ENCODE measurements at regions not wholly inside any gene's neighbourhood (a gene's known extent, or its start where the extent isn't known, plus 50 kb on each side); places are given as distances from the start of the nearest gene placed in this dataset.

DNA sequence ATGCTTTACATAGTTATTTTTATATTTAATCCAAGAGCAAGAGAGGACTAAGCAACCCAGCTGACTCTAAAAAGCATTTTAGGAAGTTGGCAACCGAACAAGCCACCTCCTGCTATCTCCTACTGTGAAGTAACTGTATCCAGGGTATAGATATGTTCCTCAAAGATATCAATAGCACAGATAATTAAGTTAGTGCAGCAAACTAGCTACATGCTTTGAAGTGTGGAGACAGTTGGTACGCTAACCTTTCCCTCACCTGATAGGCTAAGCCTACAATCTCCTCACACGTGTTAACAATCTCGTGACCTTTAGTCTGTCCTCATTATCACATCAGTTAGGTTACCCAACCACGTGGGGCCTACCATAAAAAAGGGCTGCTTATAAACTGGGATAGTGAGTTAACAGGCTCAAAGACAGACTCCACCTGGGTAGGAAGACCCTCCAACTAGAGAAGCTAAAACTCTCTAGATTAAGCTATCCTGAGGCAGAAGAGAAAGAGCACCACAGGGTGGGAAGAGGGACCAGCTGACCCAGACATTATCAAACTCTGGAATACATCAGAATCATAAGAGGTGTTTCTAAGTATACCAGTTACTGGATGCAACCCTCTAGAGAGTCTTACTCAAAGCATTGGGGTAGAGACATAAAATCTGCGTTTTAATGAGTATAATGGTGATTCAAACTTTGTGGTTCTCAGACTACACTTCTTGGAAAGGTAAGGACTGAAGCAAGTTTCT lies 340.1 kb upstream of the ESRRG start:
- H2AFZ ChIP-seq (ENCODE audit: low read length): no peak overlapping the region
- no peaks in the 10 kb centered on the region for H3K9me2 ChIP-seq (replicated peaks; ENCODE audit: low read depth, low read length)
- no peak for TF ChIP-seq EZH2phosphoT487 (IDR thresholded peaks at IDR 0.05; ENCODE audit: borderline replicate concordance)
- TF ChIP-seq, protein P1, sequence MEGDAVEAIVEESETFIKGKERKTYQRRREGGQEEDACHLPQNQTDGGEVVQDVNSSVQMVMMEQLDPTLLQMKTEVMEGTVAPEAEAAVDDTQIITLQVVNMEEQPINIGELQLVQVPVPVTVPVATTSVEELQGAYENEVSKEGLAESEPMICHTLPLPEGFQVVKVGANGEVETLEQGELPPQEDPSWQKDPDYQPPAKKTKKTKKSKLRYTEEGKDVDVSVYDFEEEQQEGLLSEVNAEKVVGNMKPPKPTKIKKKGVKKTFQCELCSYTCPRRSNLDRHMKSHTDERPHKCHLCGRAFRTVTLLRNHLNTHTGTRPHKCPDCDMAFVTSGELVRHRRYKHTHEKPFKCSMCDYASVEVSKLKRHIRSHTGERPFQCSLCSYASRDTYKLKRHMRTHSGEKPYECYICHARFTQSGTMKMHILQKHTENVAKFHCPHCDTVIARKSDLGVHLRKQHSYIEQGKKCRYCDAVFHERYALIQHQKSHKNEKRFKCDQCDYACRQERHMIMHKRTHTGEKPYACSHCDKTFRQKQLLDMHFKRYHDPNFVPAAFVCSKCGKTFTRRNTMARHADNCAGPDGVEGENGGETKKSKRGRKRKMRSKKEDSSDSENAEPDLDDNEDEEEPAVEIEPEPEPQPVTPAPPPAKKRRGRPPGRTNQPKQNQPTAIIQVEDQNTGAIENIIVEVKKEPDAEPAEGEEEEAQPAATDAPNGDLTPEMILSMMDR (conservative IDR thresholded peaks at IDR 0.05; ENCODE audit: low read length): no peak
- no peak overlapping the region for H3K4me2 ChIP-seq (ENCODE audit: low read depth, low read length, poor library complexity, severe bottlenecking)
- no peaks in the 10 kb centered on the region for H3K27me3 ChIP-seq (ENCODE audit: insufficient read depth, low read length, poor library complexity, severe bottlenecking)
- no peaks in the 10 kb centered on the region for H3F3A ChIP-seq (ENCODE audit: low read depth)
- H4K20me1 ChIP-seq (ENCODE audit: insufficient read depth, low read length, poor library complexity, severe bottlenecking): no peaks in the 10 kb centered on the region
- H3K9ac ChIP-seq (ENCODE audit: low read depth, low read length, poor library complexity, severe bottlenecking): no peak overlapping the region
- H3K36me3 ChIP-seq (ENCODE audit: insufficient read depth, low read length): no peaks in the 10 kb centered on the region
- H3K4me1 ChIP-seq (ENCODE audit: insufficient read depth, low read length, poor library complexity, severe bottlenecking): no peaks in the 10 kb centered on the region
- no peaks in the 10 kb centered on the region for H3K9me3 ChIP-seq (ENCODE audit: insufficient read depth, low read depth, low read length)
- H3K4me3 ChIP-seq (ENCODE audit: low read length, poor library complexity, severe bottlenecking): no peak overlapping the region
- no peaks in the 10 kb centered on the region for H3K79me2 ChIP-seq (ENCODE audit: insufficient read depth, low read length)

DNA sequence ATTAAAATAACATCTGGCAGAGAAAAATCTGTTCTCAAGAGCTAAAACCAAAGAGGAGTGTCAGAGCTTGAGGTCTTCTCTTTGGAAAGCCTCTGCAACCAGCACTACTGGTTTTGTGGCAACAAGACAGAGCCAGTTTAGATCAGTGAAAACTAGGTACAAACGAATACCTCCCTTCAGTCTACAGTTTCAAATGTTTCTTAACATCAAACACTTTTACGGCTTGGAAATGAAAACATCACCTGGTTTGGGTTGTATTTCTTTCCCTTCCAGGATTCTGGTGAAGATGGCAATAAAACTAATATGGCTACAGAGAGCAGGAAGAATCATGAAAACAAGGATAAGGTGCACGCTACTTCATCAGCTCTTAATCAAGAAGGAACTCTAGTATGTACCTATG lies 339.4 kb upstream of the ESRRG start:
- TF ChIP-seq, protein P1 (conservative IDR thresholded peaks at IDR 0.05; ENCODE audit: low read length): no peak
- TF ChIP-seq EZH2phosphoT487 (IDR thresholded peaks at IDR 0.05; ENCODE audit: borderline replicate concordance): no peak
- Histone ChIP-seq H3F3A (ENCODE audit: low read depth) (no peaks in the 10 kb centered on the region), H3K4me1 (ENCODE audit: insufficient read depth, low read length, poor library complexity, severe bottlenecking) (no peaks in the 10 kb centered on the region), H3K9me2 (replicated peaks; ENCODE audit: low read depth, low read length) (no peaks in the 10 kb centered on the region), H4K20me1 (ENCODE audit: insufficient read depth, low read length, poor library complexity, severe bottlenecking) (no peaks in the 10 kb centered on the region), H3K27me3 (ENCODE audit: insufficient read depth, low read length, poor library complexity, severe bottlenecking) (no peaks in the 10 kb centered on the region), H3K4me3 (ENCODE audit: low read length, poor library complexity, severe bottlenecking) (no peak overlapping the region), H3K79me2 (ENCODE audit: insufficient read depth, low read length) (no peaks in the 10 kb centered on the region), H3K9ac (ENCODE audit: low read depth, low read length, poor library complexity, severe bottlenecking) (no peak overlapping the region), H2AFZ (ENCODE audit: low read length) (no peak overlapping the region), H3K36me3 (ENCODE audit: insufficient read depth, low read length) (no peaks in the 10 kb centered on the region), H3K9me3 (ENCODE audit: insufficient read depth, low read depth, low read length) (no peaks in the 10 kb centered on the region), H3K4me2 (ENCODE audit: low read depth, low read length, poor library complexity, severe bottlenecking) (no peak overlapping the region)

DNA sequence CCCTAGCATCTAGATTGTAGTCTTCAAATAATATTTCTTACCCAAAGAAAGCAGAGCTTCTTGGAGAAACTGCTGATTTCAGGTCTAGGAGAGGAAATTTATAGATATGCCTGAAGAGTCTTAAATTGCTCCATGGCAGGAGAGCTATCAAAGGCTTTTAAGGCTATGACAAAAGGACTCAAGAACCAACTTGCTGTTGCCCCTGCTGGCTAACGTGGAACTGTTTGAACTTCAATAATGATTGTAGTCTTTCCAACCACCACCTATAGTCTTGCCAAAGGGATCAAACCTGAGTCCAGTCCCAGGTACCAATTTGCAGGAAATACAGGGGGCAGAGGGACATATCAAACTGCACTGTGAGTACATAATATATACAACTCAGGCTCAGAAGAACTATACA lies 336.2 kb upstream of the ESRRG start:
- Histone ChIP-seq H3K9me2 (replicated peaks; ENCODE audit: low read depth, low read length) (no peaks in the 10 kb centered on the region), H3K4me1 (ENCODE audit: insufficient read depth, low read length, poor library complexity, severe bottlenecking) (no peaks in the 10 kb centered on the region), H4K20me1 (ENCODE audit: insufficient read depth, low read length, poor library complexity, severe bottlenecking) (no peaks in the 10 kb centered on the region), H3K4me3 (ENCODE audit: low read length, poor library complexity, severe bottlenecking) (no peak overlapping the region), H3K9me3 (ENCODE audit: insufficient read depth, low read depth, low read length) (no peaks in the 10 kb centered on the region), H2AFZ (ENCODE audit: low read length) (no peak overlapping the region), H3F3A (ENCODE audit: low read depth) (no peaks in the 10 kb centered on the region), H3K9ac (ENCODE audit: low read depth, low read length, poor library complexity, severe bottlenecking) (no peak overlapping the region), H3K79me2 (ENCODE audit: insufficient read depth, low read length) (no peaks in the 10 kb centered on the region), H3K4me2 (ENCODE audit: low read depth, low read length, poor library complexity, severe bottlenecking) (no peak overlapping the region), H3K36me3 (ENCODE audit: insufficient read depth, low read length) (no peaks in the 10 kb centered on the region), H3K27me3 (ENCODE audit: insufficient read depth, low read length, poor library complexity, severe bottlenecking) (no peaks in the 10 kb centered on the region)
- TF ChIP-seq, protein P1 (conservative IDR thresholded peaks at IDR 0.05; ENCODE audit: low read length): no peak
- no peak for TF ChIP-seq EZH2phosphoT487 (IDR thresholded peaks at IDR 0.05; ENCODE audit: borderline replicate concordance)

Data from Loucy (cell line).